MM.1S (cell line): ENCODE measurements at regions not wholly inside any gene's neighbourhood (a gene's known extent, or its start where the extent isn't known, plus 50 kb on each side); places are given as distances from the start of the nearest gene placed in this dataset.
"Not testable (repeated sequence)": the region's sequence is repeated elsewhere in the genome, so short reads cannot be mapped to it uniquely, and the experiment has no call there.

ENCODE experiments used
- DNase-seq: peaks from one replicate; pipeline ENCODE4 v3.0.0-alpha.2; 2015
- H2AFZ ChIP-seq: fragments of 300-600 bp; sonication (generic); 2 replicates; pipeline ENCODE4 v1.6.0; 2016; ENCODE audit warnings: antibody characterized with exemption, low read length
- H3F3A ChIP-seq: fragments of 300-600 bp; sonication (generic); 2 replicates; pipeline ENCODE4 v1.6.1; 2016; ENCODE audit warnings: mild to moderate bottlenecking, antibody characterized with exemption, low read length, moderate library complexity, mixed read lengths; ENCODE audit not compliant: insufficient read depth
- H3K27ac ChIP-seq: fragments of 300-600 bp; sonication (generic); 2 replicates; pipeline ENCODE4 v1.5.1; 2016; ENCODE audit warnings: mild to moderate bottlenecking, low read length
- H3K27me3 ChIP-seq: fragments of 300-600 bp; sonication (generic); replicated peaks from 2 replicates; pipeline ENCODE4 v1.6.0; 2016; ENCODE audit warnings: low read length; ENCODE audit not compliant: insufficient read depth
- H3K36me3 ChIP-seq: fragments of 300-600 bp; sonication (generic); replicated peaks from 2 replicates; pipeline ENCODE4 v1.6.1; 2016; ENCODE audit warnings: mild to moderate bottlenecking, low read length, mixed read lengths; ENCODE audit not compliant: insufficient read depth
- H3K4me1 ChIP-seq: fragments of 300-600 bp; sonication (generic); 2 replicates; pipeline ENCODE4 v1.6.1; 2016; ENCODE audit warnings: low read length, mixed read lengths
- H3K4me2 ChIP-seq: fragments of 300-600 bp; sonication (generic); 2 replicates; pipeline ENCODE4 v1.6.0; 2016; ENCODE audit warnings: low read depth, low read length
- H3K4me3 ChIP-seq: fragments of 300-600 bp; sonication (generic); 2 replicates; pipeline ENCODE4 v1.5.1; 2016; ENCODE audit warnings: low read length, mixed read lengths
- H3K79me2 ChIP-seq: fragments of 300-600 bp; sonication (generic); 2 replicates; pipeline ENCODE4 v1.6.1; 2016; ENCODE audit warnings: mixed run types, low read length, mixed read lengths
- H3K9ac ChIP-seq: fragments of 300-600 bp; sonication (generic); 2 replicates; pipeline ENCODE4 v1.6.1; 2016; ENCODE audit warnings: low read length, mixed read lengths
- H3K9me2 ChIP-seq: fragments of 300-600 bp; sonication (generic); replicated peaks from 2 replicates; pipeline ENCODE4 v1.6.1; 2016; ENCODE audit warnings: mild to moderate bottlenecking, low read length, mixed read lengths; ENCODE audit not compliant: insufficient read depth
- H3K9me3 ChIP-seq: fragments of 300-600 bp; sonication (generic); replicated peaks from 2 replicates; pipeline ENCODE4 v1.6.1; 2016; ENCODE audit warnings: mild to moderate bottlenecking, low read length, mixed read lengths; ENCODE audit not compliant: insufficient read depth
- H4K20me1 ChIP-seq: fragments of 300-600 bp; sonication (generic); 2 replicates; pipeline ENCODE4 v1.6.1; 2016; ENCODE audit warnings: mild to moderate bottlenecking, low read length, moderate library complexity, mixed read lengths; ENCODE audit not compliant: insufficient read depth
- CTCF ChIP-seq: fragments of 300-600 bp; sonication (generic); IDR thresholded peaks from 2 replicates; pipeline ENCODE4 v1.5.1; 2016; ENCODE audit warnings: antibody characterized with exemption, low read length, mixed read lengths
- EZH2 ChIP-seq: fragments of 300-600 bp; sonication (generic); optimal IDR thresholded peaks from 2 replicates; pipeline ENCODE3; 2017; ENCODE audit warnings: low read depth, mild to moderate bottlenecking, antibody characterized with exemption, low read length, mixed read lengths
- EZH2phosphoT487 ChIP-seq: fragments of 300-600 bp; sonication (generic); IDR thresholded peaks from 2 replicates; pipeline ENCODE4 v1.6.1; 2018; ENCODE audit warnings: antibody characterized with exemption, low read length

DNA sequence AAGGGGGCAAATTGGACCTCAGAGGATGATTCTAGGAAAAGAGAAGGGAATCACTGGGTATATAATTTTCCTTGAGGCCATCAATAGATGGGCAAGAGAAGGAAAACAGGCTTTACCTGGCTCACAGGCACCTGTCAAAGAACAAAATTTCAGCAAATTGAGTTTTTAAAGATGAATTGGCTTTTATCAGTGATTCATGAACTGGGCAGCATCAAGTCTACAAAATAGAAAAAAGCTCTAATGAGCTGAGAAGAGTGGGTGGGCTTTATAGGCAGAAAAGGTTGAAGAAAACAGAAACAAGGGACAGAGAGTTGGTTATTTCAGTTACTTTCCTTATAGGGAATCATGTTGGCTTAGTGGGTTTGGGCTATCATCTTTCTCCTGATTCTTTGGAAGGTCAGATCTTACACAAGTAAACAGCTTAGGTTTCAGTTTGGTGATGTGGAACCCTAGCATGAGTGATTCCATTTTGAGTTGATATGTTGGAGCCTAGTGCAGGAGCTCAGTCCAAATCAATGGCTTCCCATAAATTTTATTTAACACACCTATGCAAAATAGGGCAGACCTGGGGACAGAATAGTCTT is 120.7 kb upstream of the MED14 start:
- no peaks in the 10 kb centered on the region for H3K9me2 ChIP-seq
- no peak for DNase-seq
- H3F3A ChIP-seq, result no peaks in the 10 kb centered on the region
- no peak overlapping the region for H2AFZ ChIP-seq
- H3K4me3 ChIP-seq, result no peak overlapping the region
- TF ChIP-seq EZH2phosphoT487, result no peak
- TF ChIP-seq CTCF, result no peak
- no peak for TF ChIP-seq EZH2
- no peaks in the 10 kb centered on the region for H3K9me3 ChIP-seq
- H4K20me1 ChIP-seq, result no peaks in the 10 kb centered on the region
- H3K4me2 ChIP-seq, result no peak overlapping the region
- H3K27ac ChIP-seq, result no peak overlapping the region
- no peaks in the 10 kb centered on the region for H3K4me1 ChIP-seq
- no peaks in the 10 kb centered on the region for H3K79me2 ChIP-seq
- H3K27me3 ChIP-seq, result no peaks in the 10 kb centered on the region
- H3K36me3 ChIP-seq, result no peaks in the 10 kb centered on the region
- no peak overlapping the region for H3K9ac ChIP-seq

- H3K9me3 ChIP-seq, H3K79me2 ChIP-seq, H3K4me2 ChIP-seq, H3K27ac ChIP-seq, H2AFZ ChIP-seq, H3K4me1 ChIP-seq, H3K4me3 ChIP-seq, DNase-seq, H3K9ac ChIP-seq, H4K20me1 ChIP-seq, H3F3A ChIP-seq, H3K36me3 ChIP-seq, H3K27me3 ChIP-seq, H3K9me2 ChIP-seq: not testable (repeated sequence)
Measured at GRCh38 chrX:40861952-40862554, 126.7 kb upstream of the MED14 start.

DNA sequence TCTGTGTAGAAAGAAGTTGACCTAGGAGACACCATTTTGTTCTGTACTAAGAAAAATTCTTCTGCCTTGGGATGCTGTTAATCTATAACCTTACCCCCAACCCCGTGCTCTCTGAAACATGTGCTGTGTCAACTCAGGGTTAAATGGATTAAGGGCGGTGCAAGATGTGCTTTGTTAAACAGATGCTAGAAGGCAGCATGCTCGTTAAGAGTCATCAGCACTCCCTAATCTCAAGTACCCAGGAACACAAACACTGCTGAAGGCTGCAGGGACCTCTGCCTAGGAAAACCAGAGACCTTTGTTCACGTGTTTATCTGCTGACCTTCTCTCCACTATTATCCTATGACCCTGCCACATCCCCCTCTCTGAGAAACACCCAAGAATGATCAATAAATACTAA is 127.9 kb upstream of the MED14 start:
- H3F3A ChIP-seq, DNase-seq, H3K27me3 ChIP-seq, H3K4me3 ChIP-seq, H3K36me3 ChIP-seq, H4K20me1 ChIP-seq, H3K4me1 ChIP-seq, H3K27ac ChIP-seq, H3K9me2 ChIP-seq, H3K9ac ChIP-seq, H2AFZ ChIP-seq, H3K4me2 ChIP-seq, H3K79me2 ChIP-seq, H3K9me3 ChIP-seq: not testable (repeated sequence)

- DNase-seq, result no peak
- Histone ChIP-seq H3K4me1 (no peaks in the 10 kb centered on the region), H3K9me2 (no peaks in the 10 kb centered on the region), H3K9me3 (no peaks in the 10 kb centered on the region), H3K36me3 (no peaks in the 10 kb centered on the region), H3K27ac (no peak overlapping the region), H2AFZ (no peak overlapping the region), H4K20me1 (no peaks in the 10 kb centered on the region), H3K27me3 (no peaks in the 10 kb centered on the region), H3K4me2 (no peak overlapping the region), H3K4me3 (no peak overlapping the region), H3K79me2 (no peaks in the 10 kb centered on the region), H3F3A (no peaks in the 10 kb centered on the region), H3K9ac (no peak overlapping the region)
- TF ChIP-seq EZH2phosphoT487, result no peak
- TF ChIP-seq EZH2, result no peak
- no peak for TF ChIP-seq CTCF
Measured at GRCh38 chrX:40863671-40864070, 128.3 kb upstream of the MED14 start.
